Spleen (tissue), 11 donors: ENCODE measurements at regions not wholly inside any gene's neighbourhood (a gene's known extent, or its start where the extent isn't known, plus 50 kb on each side); places are given as distances from the start of the nearest gene placed in this dataset.

Experiments used
- DNase-seq: peaks from one replicate; pipeline ENCODE4 v3.0.0-alpha.2; 2020
- H3K27ac ChIP-seq, 8 donors: fragments of 200-600 bp; sonication (generic) in 7 of 8; 1 replicate in 4 of 8; 2 replicates in 4 of 8; pipeline versions ENCODE4 v1.5.0 to v1.8.0; 2016 to 2021; ENCODE audit warnings: inconsistent platforms in 4 of 8, mild to moderate bottlenecking in 4 of 8, moderate library complexity in 1 of 8
- H3K27me3 ChIP-seq, 7 donors: fragments of 200-600 bp; sonication (generic) in 6 of 7; replicated peaks in 1 of 7; 1 replicate in 4 of 7; 2 replicates in 3 of 7; pipeline versions ENCODE4 v1.5.0 to v1.8.0; 2016 to 2021; ENCODE audit warnings: inconsistent platforms in 3 of 7, mild to moderate bottlenecking in 1 of 7
- H3K36me3 ChIP-seq, 6 donors: fragments of 200-600 bp; sonication (generic) in 5 of 6; 1 replicate in 4 of 6; 2 replicates in 2 of 6; pipeline versions ENCODE4 v1.5.0 to v1.8.0; 2016 to 2021; ENCODE audit warnings: inconsistent platforms in 2 of 6
- H3K4me1 ChIP-seq, 6 donors: fragments of 200-600 bp; sonication (generic) in 5 of 6; 1 replicate in 3 of 6; 2 replicates in 3 of 6; pipeline versions ENCODE4 v1.5.0 to v1.8.0; 2016 to 2021; ENCODE audit warnings: inconsistent platforms in 3 of 6
- H3K4me3 ChIP-seq, 8 donors: fragments of 200-600 bp; sonication (generic) in 7 of 8; 1 replicate in 4 of 8; 2 replicates in 4 of 8; pipeline versions ENCODE4 v1.5.0 to v1.8.0; 2016 to 2021; ENCODE audit warnings: inconsistent platforms in 4 of 8, mild to moderate bottlenecking in 4 of 8, moderate library complexity in 2 of 8
- H3K9me3 ChIP-seq, 8 donors: fragments of 200-600 bp; sonication (generic) in 7 of 8; 1 replicate in 4 of 8; 2 replicates in 4 of 8; pipeline versions ENCODE4 v1.5.0 to v1.8.0; 2016 to 2021; ENCODE audit warnings: inconsistent platforms in 4 of 8
- POLR2A ChIP-seq, 3 donors: fragments of 450-650 bp; IDR thresholded peaks; one replicate each; pipeline ENCODE4 v1.5.1; 2017; ENCODE audit warnings: antibody characterized with exemption in 3 of 3, mild to moderate bottlenecking in 1 of 3
- POLR2AphosphoS5 ChIP-seq, 3 donors: sonication (generic); formaldehyde crosslinking; IDR thresholded peaks; one replicate each; pipeline ENCODE4 v1.5.1; 2017; ENCODE audit warnings: antibody characterized with exemption in 3 of 3
- WGBS, 5 donors: extraction: QIAGEN DNeasy Blood & Tissue Kit in 3 of 5; methylation state at CpG; one replicate each; pipeline versions ENCODE4 v1.1.5 to v1.1.7; 2013 to 2018; 5-methylcytosine and 5-hydroxymethylcytosine counted together
- intact Hi-C: fragments of 100-400 bp; cut with DNase I; formaldehyde crosslinking; loops from one replicate; pipeline ENCODE4 v1.15.0; 2023; ENCODE audit warnings: low total_unique reads
- TF ChIP-seq, protein P1 (sequence below), 11 experiments: fragments of 200-600 bp in 7 of 11; fragments of 450-650 bp in 4 of 11; sonication (generic) in 4 of 11; IDR thresholded peaks in 8 of 11; conservative IDR thresholded peaks in 3 of 11; 1 replicate in 7 of 11; 2 replicates in 4 of 11; pipeline versions ENCODE4 v1.4.0 to v1.8.0; 2016 to 2021; ENCODE audit warnings: antibody characterized with exemption in 11 of 11, inconsistent platforms in 4 of 11, mild to moderate bottlenecking in 1 of 11
- donor health status: healthy with polysubstance abuse.
- donor health status: DM: no; HTN: no; CAD: no; lungs with moderate emphysema.
- donor health status: DM: no; HTN: no; CAD: no.
- donor health status: Bipolar disorder and iron deficiency.
- donor health status: healthy.
- donor health status: DM: no; HTN: no; CAD: no.
- donor health status: DM: yes; HTN: yes; CAD: no.

- no peaks in the 10 kb centered on the region for H3K36me3 ChIP-seq
- H3K27me3 ChIP-seq: no peaks in the 10 kb centered on the region
- H3K9me3 ChIP-seq: peaks cover 0 to 74% (median 32%) of the 10 kb centered on the region in 8 donors
- TF ChIP-seq, protein P1, sequence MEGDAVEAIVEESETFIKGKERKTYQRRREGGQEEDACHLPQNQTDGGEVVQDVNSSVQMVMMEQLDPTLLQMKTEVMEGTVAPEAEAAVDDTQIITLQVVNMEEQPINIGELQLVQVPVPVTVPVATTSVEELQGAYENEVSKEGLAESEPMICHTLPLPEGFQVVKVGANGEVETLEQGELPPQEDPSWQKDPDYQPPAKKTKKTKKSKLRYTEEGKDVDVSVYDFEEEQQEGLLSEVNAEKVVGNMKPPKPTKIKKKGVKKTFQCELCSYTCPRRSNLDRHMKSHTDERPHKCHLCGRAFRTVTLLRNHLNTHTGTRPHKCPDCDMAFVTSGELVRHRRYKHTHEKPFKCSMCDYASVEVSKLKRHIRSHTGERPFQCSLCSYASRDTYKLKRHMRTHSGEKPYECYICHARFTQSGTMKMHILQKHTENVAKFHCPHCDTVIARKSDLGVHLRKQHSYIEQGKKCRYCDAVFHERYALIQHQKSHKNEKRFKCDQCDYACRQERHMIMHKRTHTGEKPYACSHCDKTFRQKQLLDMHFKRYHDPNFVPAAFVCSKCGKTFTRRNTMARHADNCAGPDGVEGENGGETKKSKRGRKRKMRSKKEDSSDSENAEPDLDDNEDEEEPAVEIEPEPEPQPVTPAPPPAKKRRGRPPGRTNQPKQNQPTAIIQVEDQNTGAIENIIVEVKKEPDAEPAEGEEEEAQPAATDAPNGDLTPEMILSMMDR (IDR thresholded peaks at IDR 0.05 in 8 of 11, conservative IDR thresholded peaks at IDR 0.05 in 3 of 11): no peak
- TF ChIP-seq POLR2AphosphoS5 (IDR thresholded peaks at IDR 0.05): no peak
- TF ChIP-seq POLR2A (IDR thresholded peaks at IDR 0.05): no peak
- intact Hi-C loops: no loop called here
- H3K4me1 ChIP-seq: no peaks in the 10 kb centered on the region
- 57 to 73% (median 66%) methylated on average over 10 of the region's 10 CpGs for WGBS, 5 donors
- no peak overlapping the region for H3K27ac ChIP-seq
- no peak for DNase-seq
- no peak overlapping the region for H3K4me3 ChIP-seq
Measured at GRCh38 chr15:24067733-24068501, 380.8 kb upstream of the NDN start.

- no peaks in the 10 kb centered on the region for H3K4me1 ChIP-seq
- intact Hi-C loops: no loop called here
- 55 to 72% (median 59%) methylated on average over 2 of the region's 2 CpGs for WGBS, 5 donors
Measured at GRCh38 chr15:24075420-24076089, 388.4 kb upstream of the NDN start.

DNA sequence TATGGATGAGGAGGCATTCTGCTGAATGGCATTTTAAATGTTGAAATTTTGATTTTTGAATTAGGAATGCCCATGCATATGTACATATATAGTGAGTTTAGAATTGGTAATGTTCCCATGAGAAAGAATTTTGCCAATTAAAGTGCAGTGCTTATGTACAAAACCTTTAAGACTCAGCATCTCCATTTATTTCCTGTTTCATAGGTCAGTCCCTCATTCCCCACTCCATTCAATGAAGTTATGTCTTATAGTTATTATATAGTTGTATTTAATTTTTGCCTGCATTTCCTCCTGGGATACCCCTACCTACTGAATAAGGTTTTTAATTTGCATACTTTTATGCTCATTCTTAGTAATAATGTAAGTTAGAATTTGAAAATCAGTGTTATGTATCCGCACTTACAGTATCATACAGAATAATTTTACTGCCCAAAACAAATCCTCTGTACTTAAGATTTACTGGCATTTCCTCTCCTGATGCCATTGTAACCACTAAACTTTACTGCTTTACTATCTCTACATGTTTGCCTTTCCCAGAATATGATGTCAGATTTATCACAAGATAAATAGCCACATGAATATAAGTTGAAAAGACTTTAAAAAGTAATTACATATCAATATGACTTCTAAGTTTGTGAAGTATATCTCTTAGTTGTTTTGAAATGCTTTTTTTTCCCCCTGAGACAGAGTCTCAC is 389.1 kb upstream of the NDN start:
- Histone ChIP-seq H3K27ac (no peak overlapping the region), H3K4me1 (no peaks in the 10 kb centered on the region), H3K4me3 (no peak overlapping the region), H3K9me3 (peaks cover 0 to 58% (median 30%) of the 10 kb centered on the region in 8 donors), H3K27me3 (no peaks in the 10 kb centered on the region), H3K36me3 (no peaks in the 10 kb centered on the region)
- whole genome bisulfite sequencing, 5 donors: 66 to 80% (median 77%) methylated on average over 1 of the region's 1 CpG
- DNase-seq: no peak
- TF ChIP-seq, protein P1 (IDR thresholded peaks at IDR 0.05 in 8 of 11, conservative IDR thresholded peaks at IDR 0.05 in 3 of 11): no peak
- TF ChIP-seq POLR2A (IDR thresholded peaks at IDR 0.05): no peak
- TF ChIP-seq POLR2AphosphoS5 (IDR thresholded peaks at IDR 0.05): no peak
- intact Hi-C loops: no loop called here

More at GRCh38 chr15:24075420-24076089, 388.4 kb upstream of the NDN start:
- peaks cover 0 to 58% (median 30%) of the 10 kb centered on the region in 8 donors for H3K9me3 ChIP-seq
- no peak for DNase-seq
- H3K36me3 ChIP-seq: no peaks in the 10 kb centered on the region
- no peaks in the 10 kb centered on the region for H3K27me3 ChIP-seq
- no peak overlapping the region for H3K27ac ChIP-seq
- no peak for TF ChIP-seq POLR2AphosphoS5 (IDR thresholded peaks at IDR 0.05)
- TF ChIP-seq, protein P1 (IDR thresholded peaks at IDR 0.05 in 8 of 11, conservative IDR thresholded peaks at IDR 0.05 in 3 of 11): no peak
- no peak for TF ChIP-seq POLR2A (IDR thresholded peaks at IDR 0.05)
- no peak overlapping the region for H3K4me3 ChIP-seq
